ENCODE measurements at regions not wholly inside any gene's neighbourhood (a gene's known extent, or its start where the extent isn't known, plus 50 kb on each side); places are given as distances from the start of the nearest gene placed in this dataset.

DNA sequence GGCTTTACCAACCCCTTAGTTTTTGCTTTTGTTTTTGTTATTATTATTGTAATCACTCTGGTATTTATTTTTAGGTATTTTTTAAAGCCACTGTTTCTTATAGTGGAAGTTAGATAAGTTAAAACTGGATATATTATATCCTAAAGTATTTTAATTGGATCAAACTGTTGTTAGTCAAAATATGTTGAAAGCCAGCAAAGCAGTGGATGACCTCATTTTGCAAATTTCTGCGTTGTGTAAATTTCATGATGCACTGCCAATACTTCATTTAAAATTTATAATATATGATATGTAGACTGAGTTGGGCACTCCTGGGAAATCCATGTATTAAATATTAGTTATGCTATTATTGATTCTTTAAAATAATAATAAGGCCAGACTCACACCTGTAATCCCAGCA is 661.7 kb upstream of the NRXN1 start:
- no peak for DNase-seq

DNA sequence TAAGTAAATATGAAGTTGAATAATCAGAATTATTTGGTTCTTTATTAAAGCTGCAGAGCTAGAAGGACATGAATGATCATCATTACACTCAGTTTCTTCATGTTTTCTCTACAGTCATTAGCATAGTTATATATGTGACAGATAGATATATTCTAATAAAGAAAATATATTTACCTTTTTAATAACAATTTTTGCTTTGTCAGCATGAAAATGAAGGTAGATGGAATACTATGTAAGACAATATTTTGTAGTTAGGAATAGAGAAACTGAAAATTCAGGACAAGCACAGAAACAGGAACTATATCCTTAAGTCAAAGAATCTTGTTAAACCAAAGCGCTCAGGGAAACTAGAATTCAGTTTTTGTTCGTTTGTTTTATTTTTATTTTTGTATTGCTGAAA is 649.9 kb upstream of the NRXN1 start:
- no peak for DNase-seq

DNA sequence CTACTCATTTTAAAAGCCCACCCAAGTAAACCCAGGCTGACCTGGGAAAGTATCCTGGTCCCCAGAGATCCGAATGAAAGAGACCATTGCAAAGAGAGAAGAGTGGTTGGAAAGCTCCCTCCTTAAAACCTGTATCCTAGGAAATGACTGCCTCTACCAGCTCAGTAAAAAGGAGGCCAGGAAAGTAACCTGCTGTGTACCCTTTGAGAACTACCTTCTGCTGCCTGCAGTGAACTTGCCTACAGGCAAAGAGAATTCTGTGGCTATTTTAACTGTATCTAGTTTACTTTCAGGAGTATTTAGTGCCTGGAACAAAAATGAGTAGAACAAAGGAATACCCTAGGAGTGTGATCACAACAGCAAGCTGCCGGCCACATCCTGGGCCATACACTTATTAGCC is 641.7 kb upstream of the NRXN1 start:
- no peak for DNase-seq

DNA sequence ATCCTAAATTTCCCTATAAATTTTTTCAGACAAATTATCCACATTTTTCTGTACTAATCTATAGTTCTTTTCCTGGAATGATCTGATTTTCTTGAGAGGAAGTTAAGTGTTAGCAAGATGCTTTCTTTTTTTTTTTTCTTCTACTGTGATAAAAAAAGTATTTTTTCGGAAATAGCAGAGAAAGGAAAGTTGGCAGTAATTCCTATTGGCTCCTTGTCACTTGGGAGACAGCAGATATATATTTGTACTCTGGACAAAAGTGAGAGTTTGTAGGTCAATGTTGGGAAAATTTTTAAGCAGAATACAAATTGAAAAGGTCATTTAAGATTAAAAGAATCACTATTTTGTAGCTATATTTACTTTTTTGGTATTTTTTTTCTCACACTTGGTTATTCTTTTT is 635.7 kb upstream of the NRXN1 start:
- no peak for DNase-seq

DNA sequence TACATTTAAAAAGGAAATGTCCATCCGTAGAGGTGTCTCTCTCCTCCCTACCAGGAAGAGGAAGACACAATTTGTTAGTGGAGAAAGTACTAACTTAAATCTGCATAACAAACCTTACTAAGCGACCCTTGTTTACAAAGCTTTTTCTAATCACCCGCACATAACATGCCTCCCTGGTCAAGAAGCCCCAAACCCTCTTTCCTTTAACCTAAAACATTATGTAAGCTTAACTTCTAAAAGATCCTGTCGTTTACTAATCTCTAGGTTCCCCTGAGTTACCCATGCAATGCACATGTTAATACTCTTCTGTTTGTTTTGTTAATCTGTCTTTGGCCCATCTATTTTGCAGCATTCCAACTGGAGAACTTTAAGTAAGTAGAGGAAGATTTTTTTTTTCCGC is 630.3 kb upstream of the NRXN1 start:
- DNase-seq: no peak

DNA sequence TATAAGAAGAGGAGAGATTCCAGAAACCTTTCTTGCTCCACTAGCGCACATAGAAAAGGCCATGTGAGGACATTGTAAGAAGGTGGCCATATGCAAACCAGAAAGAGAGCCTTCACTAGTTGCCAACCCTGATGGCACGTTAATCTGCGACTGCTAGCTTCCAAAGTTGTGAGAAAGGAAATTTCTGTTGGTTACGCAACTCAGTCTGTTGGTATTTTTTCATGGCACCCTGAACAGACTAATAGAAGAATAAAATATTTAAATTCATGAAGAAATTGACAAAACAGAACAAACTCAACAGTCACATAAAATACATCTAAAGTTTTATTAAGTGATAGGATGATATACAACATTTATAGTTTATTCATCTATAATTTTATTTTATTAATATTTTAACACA is 625.9 kb upstream of the NRXN1 start:
- no peak for DNase-seq

DNA sequence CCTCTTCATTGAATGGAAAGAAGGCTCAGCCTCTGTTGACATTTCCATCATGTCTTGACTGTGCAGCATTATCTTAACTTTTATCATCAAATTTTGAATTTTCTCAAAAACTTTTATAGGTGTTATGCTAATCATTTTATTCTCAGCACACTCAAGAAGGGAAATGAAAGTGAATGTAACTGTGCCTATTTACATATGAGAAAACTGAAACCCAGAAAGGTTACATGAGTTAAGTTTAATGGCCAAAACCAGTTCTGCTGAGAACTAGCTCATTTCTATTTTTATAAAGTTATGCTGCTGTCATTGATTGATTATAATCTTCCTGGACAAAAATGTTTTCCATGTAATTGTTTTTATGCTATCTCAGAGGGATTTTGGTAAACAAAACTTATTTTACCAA is 618.8 kb upstream of the NRXN1 start:
- DNase-seq: no peak

DNA sequence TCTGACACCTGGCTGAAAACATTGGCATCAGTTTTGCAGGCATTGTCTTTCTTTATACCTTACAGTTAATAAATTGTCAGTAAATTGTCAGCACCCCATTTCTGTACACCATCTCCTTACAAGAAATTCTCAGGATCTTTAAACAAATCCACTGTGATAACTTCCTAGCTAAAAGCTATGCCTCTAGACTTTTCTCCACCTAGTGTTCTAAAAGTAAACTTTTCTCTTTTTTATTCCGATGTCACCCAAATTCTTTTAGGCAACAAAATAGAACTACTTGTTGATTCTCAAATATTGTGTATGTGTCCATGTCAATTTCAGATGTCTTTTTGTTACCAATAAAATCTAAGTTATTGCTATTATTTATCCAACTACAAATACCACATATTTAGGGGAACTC is 617.4 kb upstream of the NRXN1 start:
- DNase-seq: no peak

DNA sequence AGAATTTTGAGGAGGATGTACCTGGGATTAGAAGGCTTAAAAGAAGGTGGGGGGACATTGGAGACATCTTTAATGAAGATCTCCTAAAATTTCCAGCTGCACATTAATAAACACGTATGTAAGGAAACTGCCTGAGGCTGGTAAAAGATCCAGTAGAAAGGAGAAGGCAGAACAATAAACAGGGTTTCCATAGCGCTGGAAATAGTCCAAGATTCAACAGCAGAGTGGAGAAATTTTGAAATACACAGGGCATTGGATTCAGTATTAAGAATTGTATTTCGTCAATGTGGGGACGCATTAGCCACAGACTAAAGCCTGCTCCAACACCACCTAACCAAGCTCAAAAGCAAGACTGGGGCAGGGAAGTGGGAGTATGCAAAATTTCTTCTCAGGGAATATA is 606.9 kb upstream of the NRXN1 start:
- DNase-seq: no peak

DNA sequence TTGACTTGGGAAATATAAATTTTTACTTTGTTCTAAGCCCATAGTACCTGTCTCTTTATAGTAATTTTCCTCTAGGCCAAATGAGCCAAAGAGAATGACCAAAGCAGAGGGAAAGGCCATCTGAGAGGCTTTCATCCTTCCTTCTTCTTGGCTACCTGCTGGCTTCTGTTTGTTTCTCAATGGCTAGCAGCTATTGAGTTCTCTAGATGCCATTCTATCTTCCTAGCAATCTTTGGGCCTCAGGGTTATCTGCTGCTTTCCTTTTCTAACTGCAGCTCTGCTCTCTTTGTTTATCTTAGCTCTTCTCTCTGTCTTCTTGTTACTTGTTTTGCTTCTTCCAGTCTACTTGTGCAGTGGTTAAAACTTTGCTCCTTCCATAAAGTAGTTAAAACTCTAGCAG is 601.1 kb upstream of the NRXN1 start:
- DNase-seq: no peak

DNA sequence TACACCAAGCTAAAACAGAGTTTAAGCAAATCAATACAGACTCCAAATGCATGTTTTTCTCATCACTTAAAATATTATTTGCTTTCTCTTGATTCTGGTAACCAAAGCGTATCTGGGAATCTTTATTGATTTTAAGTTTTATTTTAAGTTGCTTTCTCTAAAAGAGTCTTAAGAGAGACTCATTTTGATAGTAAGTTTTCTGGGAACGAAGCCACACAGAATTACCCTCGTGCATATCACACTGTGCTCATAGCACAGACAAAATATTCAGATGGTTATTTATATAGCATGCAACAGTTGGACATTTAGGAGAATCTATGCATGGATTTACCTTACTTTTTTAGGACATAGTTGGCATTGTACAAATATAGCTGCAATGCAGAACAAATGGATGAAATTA is 597.5 kb upstream of the NRXN1 start:
- no peak for DNase-seq

DNA sequence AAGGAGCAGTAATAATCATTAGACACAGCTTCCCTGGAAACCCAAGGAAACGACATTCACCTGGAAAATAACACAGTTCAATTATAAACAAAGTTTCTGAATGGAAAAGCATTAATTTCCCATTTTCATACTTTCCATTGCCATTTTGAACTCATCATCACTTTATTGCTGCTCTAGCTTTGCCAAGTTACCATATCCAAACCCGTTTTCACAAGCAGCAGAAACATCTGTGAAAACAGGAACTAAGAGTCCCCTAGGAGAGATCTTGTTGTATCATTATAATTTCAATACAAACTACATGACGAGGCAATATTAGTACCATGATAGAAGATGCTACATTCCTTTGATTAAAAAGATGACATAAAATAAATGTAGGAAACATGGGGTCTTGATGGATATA is 597.0 kb upstream of the NRXN1 start:
- no peak for DNase-seq

DNA sequence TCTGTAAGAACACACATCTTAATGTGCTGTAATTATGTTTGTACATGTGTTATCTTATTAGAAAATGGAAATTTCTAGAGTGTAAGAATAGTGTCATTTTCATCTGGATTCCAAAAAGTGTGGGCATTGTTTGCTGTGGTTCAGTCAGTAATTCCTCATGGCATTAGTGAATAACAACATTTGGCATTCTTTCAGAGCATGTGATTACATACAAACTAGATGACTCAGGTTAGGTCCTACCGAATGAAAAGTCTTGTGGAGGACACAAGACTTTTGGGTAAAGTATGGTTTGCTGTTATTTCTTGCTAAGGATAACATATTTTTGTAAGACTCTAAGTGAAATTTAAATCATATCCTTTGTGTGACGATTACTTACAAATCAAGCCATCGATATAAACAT is 593.1 kb upstream of the NRXN1 start:
- no peak for DNase-seq

DNA sequence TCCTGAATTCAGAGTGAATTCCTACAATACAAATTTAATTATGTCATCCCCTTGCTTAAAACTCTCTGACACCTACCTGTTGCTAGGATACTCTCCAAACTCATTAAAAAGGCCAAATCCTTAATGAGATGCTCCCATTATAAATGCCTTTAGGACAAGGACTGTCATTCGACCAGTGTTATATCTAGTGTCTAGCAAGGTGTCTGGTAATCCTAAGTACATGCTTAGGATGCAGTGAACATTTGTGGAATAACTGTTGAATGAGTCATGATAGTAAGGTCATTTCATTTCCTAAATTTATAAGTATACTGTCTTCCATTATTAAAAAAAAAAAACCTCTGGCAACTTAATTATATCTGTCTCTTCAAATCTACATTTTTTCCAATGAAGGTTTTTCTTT is 588.9 kb upstream of the NRXN1 start:
- DNase-seq: no peak

DNA sequence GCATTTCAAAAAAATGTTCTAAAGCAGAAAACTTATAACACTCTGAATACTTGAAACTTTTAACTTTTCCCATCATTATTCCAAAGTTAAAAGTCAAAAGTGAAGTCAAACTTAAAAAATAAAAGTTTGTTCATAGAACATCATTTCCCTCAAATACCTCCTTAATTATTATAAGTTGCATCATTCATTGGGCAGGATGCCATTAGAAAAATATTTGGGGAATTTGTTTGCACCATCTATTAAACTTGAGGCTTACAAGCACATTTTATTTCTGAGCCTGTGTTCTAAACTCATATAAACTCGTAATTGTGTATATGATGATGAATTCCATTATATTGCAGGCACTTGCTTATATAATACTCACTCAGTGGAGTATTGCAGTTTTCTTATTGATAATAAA is 588.0 kb upstream of the NRXN1 start:
- DNase-seq: no peak

DNA sequence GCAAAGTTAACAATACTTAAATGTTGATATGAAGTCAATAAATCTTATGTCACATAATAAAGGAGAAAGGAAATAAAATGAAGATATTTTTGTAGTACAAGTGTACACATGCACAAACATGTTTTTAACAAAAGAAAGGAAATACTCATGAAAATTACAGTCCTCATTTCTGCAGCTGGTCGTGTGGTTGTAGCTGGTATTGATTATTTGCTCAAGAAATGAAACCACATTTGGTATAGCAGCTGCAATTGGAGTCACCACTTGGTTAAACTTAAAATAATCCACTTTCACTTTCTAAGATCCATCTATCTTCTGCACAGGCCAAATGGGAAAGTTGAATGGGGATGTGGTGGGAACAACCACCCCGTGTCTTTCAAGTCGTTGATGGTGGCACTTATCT is 580.5 kb upstream of the NRXN1 start:
- DNase-seq: no peak

DNA sequence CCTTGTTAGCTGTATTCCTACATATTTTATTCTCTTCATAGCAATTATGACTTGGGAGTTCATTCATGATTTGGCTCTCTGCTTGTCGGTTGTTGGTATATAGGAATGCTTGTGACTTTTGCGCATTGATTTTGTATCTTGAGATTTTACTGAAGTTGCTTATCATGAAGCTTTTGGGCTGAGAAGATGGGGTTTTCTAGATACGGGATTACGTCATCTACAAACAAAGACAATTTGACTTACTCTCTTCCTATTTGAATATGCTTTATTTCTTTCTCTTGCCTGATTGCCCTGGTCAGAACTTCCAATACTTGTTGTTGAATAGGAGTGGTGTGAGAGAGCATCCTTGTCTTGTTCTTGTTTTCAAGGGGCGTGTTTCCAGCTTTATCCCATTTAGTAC is 569.8 kb upstream of the NRXN1 start:
- DNase-seq: no peak

DNA sequence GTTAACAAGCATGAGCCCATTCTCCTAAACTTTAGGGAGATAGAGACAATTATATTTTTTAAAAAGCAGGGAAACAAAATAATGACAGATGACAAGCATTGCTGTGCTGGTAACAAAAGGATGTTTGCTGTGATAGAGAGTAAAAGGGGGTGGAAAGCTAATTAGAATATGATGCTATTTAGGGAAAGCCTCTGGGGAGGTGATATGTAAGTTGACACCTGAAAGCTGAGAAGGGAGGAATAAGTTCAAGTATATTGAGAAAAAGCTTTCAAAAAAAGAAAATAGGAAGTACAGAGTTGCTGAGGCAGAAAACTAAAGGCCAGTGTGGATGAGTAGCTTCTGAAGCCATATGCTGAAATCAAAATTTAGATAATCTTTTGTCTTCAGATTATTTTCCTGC is 565.2 kb upstream of the NRXN1 start:
- no peak for DNase-seq

DNA sequence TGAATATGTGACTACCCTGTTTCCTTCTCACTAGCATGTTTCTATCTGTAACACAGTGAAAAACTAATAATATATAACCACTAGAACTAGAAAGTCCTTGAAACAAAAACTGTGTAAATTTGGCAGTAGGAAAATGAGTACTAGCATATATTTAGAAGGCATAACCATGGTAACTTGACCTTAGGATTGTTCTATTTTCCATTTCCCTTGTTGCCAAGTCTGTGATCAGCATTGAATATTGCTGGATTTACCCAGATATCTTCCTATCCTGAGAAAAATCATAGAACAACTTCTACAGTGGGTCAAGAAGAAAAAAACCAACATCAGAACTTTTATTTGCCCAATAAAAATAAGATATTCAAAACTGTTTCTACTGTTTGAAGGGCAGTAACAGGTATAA is 563.9 kb upstream of the NRXN1 start:
- DNase-seq: no peak

DNA sequence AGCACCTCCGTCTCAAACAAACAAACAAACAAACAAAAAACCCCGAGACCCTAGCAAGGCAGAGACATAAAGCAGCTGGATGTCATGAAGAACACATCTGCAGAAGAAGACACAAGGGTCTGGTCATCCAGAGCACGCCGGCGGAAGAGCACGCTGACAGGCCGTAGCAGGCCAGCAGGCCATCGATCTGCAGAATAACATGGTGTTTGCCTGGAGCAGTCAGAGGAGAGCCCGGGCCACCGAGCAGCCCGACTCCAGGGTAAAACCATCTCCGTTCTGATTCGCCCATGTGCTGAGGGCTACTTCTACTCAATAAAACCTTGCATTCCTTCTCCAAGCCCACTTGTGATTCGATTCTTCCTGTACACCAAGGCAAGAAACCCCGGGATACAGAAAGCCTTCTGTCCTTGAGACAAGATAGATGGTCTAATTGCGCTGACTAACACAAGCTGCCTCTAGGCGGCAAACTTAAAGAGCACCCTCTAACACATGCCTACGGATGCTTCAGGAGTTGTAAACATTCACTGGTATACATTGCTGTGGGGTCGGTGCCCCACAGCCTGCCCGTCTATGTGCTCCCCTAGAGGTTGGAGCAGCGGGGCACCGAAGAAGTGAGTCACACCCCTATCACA is 549.8 kb upstream of the NRXN1 start:
- DNase-seq: no peak

DNA sequence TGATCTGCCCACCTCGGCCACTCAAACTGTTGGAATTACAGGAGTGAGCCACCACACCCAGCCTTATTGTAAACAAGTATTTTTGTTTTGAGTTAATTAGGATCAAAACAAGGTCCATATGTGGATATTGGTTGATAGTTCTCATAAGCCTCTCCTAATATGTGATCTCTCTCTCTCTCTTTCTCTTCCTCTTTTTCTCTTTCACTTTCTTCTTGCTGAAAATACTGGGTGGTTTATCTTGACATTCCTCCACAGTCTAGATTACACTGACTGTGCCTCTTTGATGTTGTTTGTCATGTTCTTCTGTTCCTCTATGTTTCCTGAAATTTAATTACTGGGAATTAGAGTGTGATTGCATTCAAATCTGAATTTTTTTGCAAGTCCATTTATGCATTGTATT is 547.5 kb upstream of the NRXN1 start:
- no peak for DNase-seq

DNA sequence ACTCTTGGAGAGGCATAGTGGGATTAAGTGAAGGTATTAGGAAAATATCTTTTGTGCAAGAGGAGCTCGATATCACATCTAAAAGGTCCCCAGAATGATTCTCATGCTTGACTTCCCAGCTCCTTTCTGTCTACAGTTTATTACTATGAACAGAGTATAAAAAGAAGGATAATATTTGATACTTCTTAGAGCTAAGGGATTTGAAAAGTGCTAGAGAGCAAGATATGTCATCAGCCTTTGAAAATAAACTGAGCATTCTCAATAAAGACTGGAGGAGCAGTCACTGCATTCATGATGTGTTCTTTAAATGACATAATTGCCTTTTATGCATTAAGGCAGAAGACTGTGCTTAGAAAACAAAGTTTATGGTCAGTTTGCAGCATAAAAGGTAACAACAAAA is 543.2 kb upstream of the NRXN1 start:
- no peak for DNase-seq

DNA sequence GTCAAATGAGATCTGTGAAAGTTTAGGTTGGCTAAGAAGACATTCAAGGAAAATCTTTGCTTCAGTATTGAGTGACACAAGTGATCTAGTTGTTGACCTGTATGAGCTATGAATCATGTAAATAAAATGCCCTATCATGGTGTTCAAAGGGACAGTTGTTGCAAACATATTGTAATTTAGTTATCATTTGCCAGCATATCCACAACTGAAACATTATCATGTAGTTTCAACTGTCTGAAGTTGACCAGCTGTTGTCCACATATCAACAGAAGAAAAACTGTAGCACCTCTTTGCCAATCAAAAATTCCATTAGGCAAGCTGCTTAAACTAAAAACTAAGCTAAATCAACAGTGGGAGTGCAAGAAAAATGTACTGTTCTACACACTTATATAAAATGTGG is 527.1 kb upstream of the NRXN1 start:
- DNase-seq: no peak

DNA sequence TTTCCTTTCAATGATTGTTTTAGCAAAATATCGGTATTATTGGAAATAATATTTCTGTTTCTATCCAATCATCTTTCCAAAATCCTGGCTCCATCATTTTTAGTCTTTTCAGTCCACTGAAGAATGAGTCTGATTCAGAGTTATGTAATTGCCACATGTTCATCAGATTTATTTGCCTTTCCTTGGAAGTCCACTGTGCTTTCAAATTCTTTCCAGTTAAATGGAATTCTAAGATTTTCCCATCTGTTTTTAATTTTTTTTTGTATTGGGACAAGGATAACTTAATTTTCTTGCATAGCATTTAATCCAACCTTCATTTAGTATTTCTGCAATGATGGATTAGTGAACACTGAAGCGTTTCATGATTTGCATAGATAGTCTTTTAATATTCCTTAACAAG is 521.5 kb upstream of the NRXN1 start:
- no peak for DNase-seq

DNA sequence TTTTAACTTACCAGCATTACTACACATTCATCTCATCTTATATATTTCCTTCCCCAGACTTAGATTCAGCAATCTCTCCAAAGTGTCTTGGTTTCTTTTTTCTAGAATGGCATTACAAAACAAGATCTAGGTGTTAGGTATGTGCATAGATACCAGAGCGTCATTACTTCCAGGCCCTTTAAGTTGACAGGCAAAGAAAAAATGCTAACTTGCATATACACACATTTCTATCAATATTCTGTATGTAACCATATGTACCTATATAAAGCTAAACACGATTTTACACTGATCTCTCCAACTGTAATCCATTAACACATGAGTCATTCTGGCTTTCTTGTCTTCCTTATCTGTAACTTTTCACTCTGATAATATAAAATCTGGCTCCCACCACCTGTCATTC is 503.8 kb upstream of the NRXN1 start:
- DNase-seq: no peak

DNA sequence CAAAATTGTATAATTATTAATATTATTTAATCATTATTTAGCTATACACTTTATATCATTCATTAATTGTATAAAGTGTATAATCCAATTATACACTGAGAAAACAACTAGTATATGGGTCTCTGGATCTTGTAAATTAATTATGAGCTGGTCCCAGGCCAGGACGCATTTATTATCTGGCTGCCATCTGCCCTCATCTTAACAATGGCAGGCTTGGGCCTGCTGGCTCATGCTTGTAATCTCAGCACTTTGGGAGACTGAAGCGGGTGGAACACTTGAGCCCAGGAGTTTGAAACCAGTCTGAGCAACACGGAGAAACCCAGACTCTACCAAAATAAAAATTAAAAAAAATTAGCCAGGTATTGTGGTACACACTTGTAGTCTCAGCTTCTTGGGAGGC is 502.2 kb upstream of the NRXN1 start:
- DNase-seq: no peak

All from bone marrow (tissue), 2 donors.